HG02943 (cell line): ENCODE measurements at regions not wholly inside any gene's neighbourhood (a gene's known extent, or its start where the extent isn't known, plus 50 kb on each side); places are given as distances from the start of the nearest gene placed in this dataset.
"Not testable (repeated sequence)": the region's sequence is repeated elsewhere in the genome, so short reads cannot be mapped to it uniquely, and the experiment has no call there.

Source experiments
- ATAC-seq: cut with Tn5 transposase; IDR thresholded peaks from one replicate; pipeline ENCODE4 v1.9.1; 2021; ENCODE audit warnings: mild to moderate bottlenecking, low read depth, moderate library complexity; ENCODE audit not compliant: unreplicated experiment

DNA sequence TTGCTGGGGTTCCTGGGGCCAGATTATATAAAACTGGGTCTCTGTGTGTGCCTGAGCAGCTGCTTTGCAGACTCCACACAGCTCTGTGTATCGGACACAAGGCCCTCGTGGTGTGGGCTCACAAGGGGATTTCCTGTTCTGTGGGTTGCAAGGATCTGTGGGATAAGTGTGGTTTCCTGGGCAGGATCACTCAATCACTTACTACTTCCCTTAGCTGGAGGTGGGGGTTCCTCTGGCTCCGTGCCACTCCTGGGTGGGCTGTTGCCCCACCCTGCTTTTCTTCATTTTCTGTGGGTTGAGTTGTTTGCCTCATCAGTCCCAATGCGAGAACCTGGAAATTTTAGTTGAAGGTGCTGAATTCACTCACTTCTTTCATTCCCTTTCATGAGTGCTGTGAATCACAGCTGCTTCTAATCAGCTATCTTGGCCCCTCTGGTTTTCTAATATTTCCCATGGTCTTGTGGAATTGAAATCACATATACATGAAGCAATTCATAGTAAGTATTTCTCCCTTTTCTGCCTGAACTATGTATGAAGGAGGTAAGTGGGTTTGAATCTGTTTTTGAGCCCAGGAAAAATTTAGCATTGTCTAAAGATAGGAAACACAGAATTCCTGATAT, 196.3 kb downstream of the DCDC2C start:
- ATAC-seq, result no peak

DNA sequence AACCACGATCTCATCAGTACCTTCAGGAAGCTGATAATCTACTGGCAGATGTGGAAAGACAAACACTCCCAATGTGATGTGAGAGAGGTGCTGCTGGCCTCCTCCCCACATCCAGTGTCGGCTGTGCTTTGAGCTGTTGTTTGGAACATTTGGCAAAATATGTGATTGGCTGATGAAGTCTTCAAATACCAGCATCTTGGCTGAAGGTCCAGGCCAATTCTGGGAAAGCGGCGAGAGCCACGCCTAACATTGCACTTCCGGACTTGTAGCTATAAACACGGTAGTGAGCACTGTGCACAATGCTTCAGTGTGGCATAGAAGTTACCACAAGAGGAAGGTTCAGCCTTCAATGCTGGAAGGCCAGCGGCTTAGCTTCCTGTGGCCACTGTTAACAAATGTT, 198.8 kb downstream of the DCDC2C start:
- no peak for ATAC-seq

DNA sequence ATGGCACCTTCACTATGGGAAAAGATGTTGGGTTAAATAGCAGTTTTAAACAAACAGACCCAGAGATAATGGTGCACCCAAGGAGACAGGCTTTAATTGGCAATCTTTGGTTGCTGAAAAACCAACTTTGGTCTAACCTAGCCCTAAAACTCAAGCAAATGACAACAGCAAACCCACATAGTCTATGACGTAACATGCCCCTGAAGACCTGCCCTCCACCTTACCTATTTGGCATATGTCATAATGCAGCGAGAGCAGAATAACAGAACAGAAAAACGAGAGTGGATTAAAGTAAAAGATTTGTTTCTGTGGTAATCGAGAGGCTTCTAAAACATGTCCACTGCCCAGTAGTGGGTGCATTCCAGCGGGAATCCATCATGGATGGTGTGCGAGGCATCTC, 200.7 kb downstream of the DCDC2C start:
- no peak for ATAC-seq

- not testable (repeated sequence) for ATAC-seq
Measured at GRCh38 chr2:3908498-3908897, 205.1 kb downstream of the DCDC2C start.

DNA sequence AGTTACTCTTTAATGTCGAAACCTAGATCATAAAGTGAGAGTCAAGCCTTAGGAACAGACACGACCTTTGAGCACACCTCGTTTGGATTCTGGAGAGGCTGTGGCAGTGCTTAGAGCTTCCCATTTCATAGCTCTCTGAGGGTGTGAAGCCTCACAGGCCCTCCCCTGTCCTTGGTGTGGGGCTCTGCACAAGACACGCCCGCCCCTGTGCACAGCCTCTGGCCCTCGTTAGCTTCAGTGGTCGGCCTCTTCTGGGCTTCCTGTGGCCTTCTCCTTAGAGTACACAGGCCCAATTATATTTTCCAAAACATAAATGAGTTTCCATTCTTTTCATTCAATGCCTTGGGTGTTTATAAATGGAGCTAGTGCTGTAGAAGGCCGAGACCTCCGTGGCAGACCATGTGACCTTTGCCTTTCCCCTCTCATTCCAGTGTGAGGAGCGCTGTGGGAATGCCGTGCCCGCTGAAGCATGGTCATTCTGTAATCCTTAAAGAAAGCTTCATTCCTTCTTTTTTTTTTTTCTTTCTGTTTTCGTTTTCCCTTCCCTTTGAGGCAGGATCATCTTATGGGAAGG, 208.6 kb downstream of the DCDC2C start:
- ATAC-seq, result no peak

- ATAC-seq, result no peak
Measured at GRCh38 chr2:3913166-3913565, 209.8 kb downstream of the DCDC2C start.

DNA sequence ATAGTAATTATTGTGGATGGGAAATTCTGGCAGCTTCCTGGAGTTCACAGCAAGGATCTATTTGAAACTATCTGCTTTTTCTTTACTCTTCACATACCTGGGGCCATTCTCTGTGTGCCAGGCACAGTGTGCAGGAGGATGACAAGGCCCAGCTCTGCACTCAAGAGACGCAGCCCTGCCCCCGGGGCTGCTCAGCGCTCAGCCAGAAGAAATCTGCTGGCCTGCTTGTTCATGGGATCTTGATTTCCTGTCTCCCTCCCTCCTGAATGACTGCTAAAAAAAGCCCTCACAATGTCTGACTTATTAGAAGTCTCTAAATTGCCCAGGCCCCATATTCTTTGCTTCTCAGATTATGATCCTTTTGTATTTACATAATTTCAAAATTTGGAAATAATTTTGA, 210.9 kb downstream of the DCDC2C start:
- no peak for ATAC-seq

DNA sequence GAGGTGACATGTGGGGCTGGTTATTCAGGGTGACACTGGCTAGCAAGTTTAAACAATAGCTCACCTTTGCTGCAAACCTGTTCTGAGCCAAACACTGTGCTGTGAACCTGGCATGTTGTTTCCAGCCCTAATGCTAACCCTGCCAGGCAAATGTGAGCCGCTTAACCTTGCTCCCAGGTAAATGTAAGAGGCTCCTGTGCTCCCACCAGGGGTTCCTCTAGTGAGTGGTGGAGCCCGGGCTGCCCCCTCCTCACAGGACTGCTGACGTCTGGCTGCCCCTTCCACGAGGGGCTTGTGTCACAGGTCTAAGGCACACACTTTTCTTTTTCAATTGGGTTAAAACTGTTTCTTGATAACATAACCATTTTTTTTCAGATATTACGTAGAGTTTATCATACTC, 223.7 kb downstream of the DCDC2C start:
- no peak for ATAC-seq

- no peak for ATAC-seq
Measured at GRCh38 chr2:3929374-3929773, 226.0 kb downstream of the DCDC2C start.

DNA sequence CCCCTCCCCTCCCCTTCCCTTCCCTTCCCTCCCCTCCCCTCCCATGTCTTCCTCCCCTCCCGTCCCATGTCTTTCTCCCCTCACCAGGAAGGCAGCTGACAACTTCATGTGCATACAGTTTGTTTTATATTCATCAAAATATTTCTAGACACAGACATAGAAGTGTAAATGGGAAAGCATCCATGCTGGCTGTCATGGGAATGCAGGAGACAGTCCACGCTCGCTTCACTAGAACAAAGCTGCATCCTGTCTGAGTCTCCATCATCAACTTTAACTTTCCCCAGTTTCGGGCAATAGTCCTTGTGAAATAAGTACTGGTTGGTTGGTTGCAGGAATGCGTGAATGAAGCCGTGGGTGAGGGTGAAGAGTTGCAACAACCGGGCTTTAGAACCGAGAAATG, 226.9 kb downstream of the DCDC2C start:
- ATAC-seq, result no peak

GRCh38 chr2:3940661-3941060, 237.3 kb downstream of the DCDC2C start:
- no peak for ATAC-seq

DNA sequence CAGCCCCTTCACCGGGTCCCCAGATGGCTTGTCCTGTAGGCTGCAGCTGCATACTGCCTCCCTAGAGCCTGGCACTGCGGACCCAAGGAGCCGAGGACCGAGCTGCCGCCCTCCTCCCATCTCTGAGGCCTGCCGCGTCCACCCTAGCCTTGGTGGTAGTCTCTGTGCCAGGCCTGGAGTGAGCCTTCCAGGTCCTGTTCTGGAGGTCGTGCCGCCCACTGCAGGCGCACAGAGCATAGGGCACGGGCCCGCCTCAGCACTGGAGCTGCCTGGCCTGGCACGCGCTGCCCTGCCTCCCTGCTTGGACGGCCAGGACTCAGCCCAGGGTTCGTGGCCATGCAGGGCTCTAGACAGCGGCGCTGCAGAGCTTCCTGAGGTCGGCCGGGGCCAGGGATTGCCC, 239.5 kb downstream of the DCDC2C start:
- ATAC-seq, result no peak

- ATAC-seq, result no peak
Measured at GRCh38 chr2:3944071-3944470, 240.7 kb downstream of the DCDC2C start.

GRCh38 chr2:3944841-3945240, 241.5 kb downstream of the DCDC2C start:
- ATAC-seq, result no peak

DNA sequence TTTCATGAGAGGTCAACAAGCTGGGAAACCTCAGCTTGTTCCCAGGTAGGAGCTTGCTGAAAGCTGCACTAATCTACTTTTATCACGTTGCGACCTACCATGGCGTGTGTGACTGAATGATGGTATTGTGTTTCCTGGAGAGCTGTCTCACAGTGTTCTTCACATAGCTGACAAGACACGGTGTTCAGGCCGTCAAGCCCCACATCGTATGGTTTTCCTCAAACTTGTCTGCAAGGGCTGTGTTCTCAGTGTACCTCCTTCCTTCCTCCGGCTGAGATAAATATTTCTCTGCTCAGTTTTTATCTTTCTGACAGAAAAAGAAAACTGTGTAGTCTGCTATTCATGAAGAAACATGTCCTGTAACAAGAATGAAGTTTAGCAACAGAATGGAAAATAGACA, 244.8 kb downstream of the DCDC2C start:
- no peak for ATAC-seq

DNA sequence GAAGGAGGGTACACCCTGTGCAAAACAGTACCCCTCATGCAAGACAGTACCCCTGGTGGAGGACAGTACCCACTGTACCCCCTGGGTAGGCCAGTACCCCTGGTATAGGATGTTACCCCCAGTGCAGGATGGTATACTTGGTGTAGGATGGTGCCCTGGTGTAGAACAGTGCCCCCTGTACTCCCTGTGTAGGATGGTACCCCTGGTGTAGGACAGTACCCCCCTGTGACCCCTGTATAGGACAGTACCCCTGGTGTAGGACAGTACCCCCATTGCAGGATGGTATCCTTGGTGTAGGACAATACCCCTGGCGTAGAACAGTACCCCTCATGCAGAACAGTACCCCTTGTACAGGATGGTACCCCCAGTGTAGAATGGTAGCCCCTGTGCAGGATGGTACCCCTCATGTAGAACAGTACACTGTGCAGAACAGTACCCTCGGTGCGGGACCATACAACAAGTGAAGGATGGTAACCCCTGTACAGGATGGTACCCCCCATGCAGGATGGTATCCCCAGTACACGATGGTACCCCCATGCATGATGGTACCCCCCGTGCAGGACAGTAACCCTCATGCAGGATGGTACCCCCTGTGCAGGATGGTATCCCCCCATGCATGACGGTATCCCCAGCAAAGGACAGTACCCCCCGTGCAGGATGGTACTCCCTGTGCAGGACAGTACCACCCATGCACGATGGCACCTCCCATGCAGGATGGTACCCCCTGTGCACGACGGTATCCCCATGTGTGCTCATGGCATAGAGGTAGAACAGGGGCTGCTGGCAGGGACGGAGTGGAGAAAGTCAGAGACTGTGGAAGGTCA, 248.0 kb downstream of the DCDC2C start:
- no peak for ATAC-seq

DNA sequence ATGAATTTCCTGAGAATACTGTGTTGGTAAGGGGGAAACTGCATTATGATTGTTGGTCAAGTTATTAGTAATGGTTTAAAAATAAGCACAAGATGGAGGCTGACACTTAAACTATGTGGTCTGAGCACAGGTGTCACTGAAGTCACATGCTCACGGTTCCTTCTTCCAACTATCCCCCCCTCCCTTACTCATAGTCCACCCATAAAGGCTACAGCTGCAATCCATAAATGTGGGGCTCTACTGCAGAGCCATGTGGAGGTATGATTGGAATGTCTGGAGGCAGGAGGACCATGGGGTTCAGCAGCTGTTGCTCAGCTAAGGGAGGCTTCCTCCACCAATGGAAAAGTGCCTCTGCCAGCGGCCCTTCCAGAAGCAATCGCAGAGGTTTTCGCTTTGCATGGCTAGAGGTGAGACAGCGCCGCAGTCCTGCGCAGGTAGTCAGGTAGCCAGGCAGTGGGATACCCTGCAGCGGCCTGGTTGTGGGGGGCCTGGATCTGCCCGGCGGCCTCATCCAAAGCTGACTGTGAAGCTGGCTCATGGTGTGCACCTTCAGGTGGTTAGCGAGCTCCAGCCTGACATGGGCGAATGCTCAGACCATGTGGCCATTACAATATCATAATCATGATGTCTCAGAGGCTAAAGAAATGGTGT, 249.6 kb downstream of the DCDC2C start:
- no peak for ATAC-seq

DNA sequence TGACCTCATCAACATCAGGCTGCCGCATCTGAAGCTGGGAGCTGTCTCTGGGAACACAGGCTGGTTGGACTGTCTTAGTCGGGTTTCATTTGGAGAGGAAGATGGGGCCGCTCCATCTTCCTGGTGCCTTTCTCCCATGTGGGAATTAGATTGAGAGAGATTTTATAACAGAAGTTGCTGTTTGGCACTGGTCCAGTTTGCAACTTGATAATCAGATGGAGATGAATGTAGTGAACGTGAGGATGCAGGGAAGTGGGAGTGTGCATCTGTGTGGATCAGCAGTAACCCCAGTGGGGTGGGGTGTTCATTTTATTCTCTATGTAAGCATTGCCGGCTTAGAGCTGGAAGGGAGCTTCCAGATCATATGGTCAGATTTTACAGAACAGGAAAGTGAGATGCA, 250.9 kb downstream of the DCDC2C start:
- no peak for ATAC-seq

DNA sequence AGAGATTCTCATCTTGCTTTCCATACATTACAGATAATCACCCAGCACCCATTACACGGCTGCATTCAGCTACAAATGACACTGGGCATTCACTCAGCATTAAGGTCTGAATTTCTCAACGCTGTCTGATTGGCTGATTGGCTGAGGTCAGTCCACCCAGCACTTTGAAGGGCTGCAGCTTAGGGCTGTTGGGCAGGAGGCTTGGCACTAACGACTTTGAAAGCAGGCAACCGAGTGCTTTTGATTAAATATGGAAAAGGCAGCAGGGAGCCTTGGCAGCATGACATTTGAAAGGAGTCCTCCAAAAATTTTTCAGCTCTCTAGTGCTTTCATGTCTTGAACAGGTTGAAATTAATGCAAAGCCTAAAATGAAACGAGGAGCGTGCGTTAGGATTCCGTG, 253.0 kb downstream of the DCDC2C start:
- no peak for ATAC-seq

DNA sequence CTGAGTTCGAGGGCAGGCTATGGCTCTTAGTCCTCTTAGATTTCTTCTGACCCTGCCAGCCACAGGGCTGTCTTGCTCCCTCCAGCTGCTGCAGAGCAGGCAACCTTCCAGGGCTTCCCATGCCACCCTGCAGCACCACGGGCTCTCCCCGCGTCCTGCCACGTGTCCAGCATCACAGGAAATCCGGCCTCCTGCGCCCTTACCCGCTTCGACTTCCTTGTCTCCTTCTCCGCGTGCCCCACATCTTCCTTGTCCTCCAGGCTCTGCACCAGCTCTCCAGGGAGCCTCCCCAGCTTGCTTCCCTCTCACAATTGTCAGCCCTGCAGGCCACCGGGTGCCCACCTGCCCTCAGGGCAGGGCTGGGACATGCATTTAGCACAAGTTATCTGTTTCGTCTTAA, 253.5 kb downstream of the DCDC2C start:
- no peak for ATAC-seq

DNA sequence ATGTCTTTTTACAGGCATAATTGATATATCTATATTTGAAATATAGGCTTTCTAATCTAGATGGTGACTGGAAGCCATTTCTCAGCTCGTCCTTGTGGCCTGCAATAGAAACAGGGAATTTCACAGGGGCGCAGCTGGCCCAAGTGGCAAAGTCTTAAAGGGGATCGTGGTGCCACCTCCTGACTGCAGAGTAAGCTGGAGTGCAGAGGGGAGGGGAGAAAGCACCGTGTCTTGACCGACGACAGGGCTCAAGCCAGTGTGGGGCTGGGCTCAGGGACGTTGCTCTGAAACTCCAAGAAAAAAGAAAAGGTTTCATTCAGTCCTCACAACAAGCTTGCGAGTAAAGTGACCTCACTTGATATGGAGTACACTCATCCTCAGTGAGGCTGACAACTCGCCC, 255.1 kb downstream of the DCDC2C start:
- ATAC-seq, result no peak
